T follicular helper cell (primary cell): ENCODE measurements at regions not wholly inside any gene's neighbourhood (a gene's known extent, or its start where the extent isn't known, plus 50 kb on each side); places are given as distances from the start of the nearest gene placed in this dataset.
A peak's percentile ranks its signal among the peaks of the same experiment; 100 is the strongest.

Experiments
- DNase-seq: peaks from one replicate; pipeline ENCODE4 v3.0.0-alpha.2; 2020; ENCODE audit warnings: low read depth

- no peak for DNase-seq
These were observed 50.0 kb upstream of the CLDN5 start for GRCh38 chr22:19574247-19574646.

GRCh38 chr22:19576460-19577421 is 52.5 kb upstream of the CLDN5 start:
- DNase-seq: no peak

DNA sequence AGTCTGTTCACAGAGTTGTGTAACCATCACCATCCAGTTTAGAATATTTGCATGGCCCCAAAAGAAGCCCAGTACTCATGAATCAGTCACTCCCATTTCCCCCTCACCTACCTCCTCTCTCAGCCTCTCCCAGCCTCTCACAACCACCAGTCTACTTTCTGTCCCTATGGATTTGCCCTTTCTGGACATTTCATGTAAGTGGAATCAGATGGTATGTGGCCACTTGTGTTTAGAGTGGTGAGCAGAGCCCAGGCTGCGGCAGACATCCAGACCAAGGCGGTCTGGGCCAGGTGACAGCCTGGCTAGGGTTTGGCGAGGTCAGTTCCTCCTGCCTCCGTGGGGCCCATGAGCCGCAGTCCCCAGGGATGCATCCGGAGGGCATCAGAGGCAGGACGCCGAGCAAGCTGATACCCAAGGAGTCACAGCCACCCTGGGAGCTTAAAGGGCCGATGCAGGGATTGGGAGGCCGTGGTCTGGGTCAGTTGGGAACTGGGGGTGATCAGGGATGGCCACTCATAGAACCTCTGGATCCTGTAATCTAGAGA is 53.3 kb upstream of the CLDN5 start:
- no peak for DNase-seq

GRCh38 chr22:19578180-19579004 is 54.2 kb upstream of the CLDN5 start:
- no peak for DNase-seq

- DNase-seq: no peak
These were observed 55.1 kb upstream of the CLDN5 start for GRCh38 chr22:19579115-19579811.

- no peak for DNase-seq
These were observed 55.7 kb upstream of the CLDN5 start for GRCh38 chr22:19579880-19580279.

- no peak for DNase-seq
These were observed 56.2 kb upstream of the CLDN5 start for GRCh38 chr22:19580291-19580890.

DNA sequence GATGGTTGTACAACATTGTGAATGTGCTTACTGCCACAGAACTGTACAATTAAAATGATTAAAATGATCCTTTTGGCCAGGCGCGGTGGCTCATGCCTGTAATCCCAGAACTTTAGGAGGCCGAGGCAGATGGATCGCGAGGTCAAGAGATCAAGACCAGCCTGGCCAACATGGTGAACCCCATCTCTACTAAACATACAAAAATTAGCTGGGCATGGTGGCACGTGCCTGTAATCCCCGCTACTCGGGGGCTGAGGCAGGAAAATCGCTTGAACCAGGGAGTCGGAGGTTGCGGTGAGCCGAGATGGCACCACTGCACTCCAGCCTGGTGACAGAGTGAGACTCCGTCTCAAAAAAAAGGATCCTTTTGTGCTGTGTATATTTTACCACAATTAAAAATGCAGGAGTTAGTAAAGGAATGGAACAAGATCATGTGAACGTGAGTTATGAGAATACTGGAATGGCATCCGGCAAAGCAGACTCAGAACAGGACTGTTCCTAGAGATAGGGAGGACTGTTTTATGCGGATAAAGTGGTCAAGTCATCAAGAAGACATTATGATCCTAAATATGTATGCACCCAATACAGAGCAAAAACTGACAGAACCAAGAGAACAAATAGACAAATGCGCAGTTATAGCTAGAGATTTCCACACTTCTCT is 58.0 kb upstream of the CLDN5 start:
- DNase-seq: no peak

DNA sequence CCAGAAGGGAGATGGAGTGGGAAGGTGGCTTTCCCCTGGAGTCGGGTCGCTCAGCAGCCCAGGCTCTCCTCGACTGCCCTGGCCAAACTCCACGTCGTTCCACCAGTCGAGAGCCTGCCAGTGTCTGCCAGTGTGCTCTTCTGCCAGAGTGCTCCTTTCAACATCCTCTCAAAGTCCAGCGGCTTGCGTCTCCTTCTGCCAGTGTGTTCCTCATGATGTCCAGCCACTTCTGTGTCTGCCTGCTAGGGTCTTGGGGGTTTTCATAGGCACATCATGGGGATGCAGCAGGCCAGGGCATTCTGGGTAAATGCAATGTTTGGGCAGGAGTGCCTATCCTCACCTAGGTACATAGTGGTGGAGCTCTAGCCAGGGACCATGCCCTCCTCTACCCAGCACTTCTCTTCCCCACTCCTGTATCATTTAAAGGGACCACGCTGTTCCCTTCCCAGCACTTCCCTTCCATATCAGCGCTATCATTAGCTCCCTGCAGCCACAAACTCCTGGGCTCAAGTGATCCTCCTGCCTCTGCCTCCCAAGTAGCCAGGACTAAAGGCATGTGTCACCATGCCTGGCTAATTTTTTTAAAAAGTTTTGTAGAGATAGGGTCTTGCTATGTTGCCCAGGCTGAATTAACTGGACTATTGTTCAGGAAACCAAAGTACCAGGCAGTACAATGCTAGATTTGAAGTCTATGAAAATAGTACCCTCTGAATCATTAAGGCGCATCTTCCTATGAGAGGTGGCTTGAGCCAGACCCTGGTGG is 62.9 kb upstream of the CLDN5 start:
- DNase-seq: no peak

DNA sequence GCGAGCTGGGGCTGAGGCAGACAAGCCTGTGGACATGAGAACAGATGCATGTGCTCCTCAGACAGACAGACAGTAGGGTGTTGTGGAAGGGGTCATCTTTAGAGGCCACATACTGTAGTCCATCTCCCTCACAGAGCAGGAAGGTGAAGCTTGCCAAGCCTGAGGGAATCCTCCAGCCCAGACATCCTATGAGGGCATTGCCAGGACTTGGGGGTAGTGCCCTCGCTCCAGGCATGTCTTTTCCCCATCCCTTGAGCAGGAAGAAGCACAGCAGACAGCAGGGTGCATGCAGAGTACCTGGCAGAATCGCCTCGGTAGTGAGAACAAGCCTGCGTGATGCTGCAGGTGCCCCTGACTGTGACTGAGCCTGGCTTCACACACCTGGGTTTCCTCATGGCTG is 66.5 kb upstream of the CLDN5 start:
- no peak for DNase-seq

DNA sequence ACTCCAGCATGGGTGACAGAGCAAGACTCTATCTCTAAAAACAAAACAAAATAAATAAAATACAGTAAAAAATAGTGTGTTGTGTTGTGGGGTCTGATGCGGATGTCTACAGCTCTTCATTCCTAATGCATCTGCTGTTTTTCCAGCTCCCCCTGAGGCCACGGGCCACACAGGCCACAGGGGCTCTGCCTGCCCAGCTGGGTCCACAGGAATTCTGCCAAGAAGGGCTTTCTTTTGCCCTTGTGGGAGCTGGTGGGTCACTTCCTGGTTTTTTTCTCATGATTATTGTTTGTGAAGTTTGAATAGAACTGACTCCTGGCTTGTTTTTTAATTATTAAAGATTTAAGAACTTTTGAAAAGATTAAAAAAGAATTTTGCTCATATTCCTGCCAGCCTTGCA is 67.4 kb upstream of the CLDN5 start:
- no peak for DNase-seq

DNA sequence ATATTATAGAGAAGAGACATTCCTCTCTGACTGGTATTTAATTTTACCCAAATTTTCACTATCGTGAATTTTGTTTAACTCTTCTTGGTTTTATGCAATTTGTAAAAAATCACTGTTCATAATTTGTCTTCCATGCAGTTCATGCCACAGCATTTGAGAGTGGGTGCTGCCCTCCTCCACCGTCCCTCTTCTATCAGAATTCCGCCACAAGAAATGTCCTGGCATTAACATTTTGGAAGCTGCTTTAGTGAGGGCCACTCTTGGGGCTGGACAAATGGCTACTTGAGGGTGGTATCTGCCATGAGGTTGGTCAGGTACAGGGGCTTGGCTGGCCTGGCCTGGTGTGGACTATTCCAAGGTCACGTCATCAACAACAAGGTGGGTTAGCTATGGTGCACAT is 68.3 kb upstream of the CLDN5 start:
- no peak for DNase-seq

- DNase-seq: no peak
These were observed 69.9 kb upstream of the CLDN5 start for GRCh38 chr22:19593991-19594569.

GRCh38 chr22:19595532-19595931 is 71.3 kb upstream of the CLDN5 start:
- DNase-seq: no peak

DNA sequence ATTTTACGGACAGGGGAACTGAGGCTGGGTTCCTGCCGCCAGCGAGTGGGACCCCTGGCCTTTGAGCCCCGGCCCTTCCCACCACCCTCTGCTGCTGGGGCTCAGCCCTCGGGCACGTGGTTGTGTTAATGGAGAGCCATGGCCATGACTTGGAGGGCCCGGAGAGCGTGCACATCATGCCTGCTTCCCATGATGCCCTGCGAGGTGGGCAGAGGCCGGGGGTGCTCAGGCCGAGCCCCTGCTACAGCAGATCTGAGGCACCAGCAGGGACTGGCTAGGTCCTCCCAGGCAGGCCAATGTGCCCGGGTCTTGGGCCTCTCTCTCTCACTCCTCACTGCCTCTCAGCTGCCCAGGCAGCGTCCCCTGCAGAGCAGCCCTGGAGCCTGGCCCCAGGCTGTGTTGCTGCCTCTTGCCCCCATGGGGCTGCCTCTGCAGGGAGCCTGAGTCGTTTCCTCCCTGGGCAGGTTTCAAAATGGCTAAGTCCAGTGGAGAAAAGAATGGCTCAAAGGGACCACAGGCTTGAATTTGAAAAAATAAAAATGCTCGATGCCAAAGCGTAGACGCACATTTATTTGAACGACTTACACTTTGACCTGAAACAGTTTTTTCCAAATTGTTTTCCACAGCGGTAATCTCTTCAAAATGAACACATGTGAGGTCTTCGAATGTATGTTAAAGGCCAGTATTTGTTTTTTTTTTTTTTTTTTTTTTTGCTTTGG is 72.6 kb upstream of the CLDN5 start:
- DNase-seq: no peak

DNA sequence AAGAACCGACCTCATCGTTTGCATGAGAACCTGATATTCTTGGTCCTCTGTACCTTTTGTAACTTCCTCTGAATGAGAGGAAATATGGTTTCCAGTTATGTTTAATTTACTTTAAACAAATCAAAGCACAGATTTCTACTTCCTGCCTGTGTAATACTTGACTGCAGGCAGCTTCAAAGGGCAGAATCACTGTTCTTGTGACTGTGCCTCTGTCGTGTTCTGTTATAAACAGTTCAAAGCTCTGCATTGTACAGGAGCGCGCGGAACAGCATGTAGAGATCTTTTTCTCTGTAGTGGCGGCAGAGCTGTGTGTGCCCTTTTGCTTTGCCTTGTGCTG is 73.2 kb upstream of the CLDN5 start:
- DNase-seq: peak; percentile 41

- DNase-seq: no peak
These were observed 74.0 kb upstream of the CLDN5 start for GRCh38 chr22:19598054-19598855.

DNA sequence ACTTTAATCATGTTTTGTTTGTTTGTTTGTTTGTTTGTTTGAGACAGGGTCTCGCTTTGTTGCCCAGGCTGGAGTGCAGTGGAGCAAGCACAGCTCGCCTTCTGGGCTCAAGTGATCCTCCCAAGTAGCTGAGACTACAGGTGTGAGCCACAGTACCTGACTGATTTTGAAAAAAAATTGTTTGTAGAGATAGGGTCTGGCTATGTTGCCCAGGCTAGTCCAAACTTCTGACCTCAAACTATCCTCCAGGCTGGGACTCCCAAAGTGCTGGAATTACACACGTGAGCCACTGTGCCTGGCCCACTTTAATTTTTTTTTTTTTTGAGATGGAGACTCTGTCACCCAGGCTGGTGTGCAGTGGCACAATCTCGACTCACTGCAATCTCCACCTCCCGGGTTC is 74.8 kb upstream of the CLDN5 start:
- DNase-seq: no peak
